Left ventricle myocardium inferior (tissue), 1 donor: ENCODE measurements at regions not wholly inside any gene's neighbourhood (a gene's known extent, or its start where the extent isn't known, plus 50 kb on each side); places are given as distances from the start of the nearest gene placed in this dataset.

Source experiments
- DNase-seq: peaks from one replicate; pipeline ENCODE4 v3.0.0-alpha.2; 2020
- H3K27ac ChIP-seq: fragments of 200-600 bp; replicated peaks from 2 replicates; pipeline ENCODE4 v1.8.0; 2021
- H3K27me3 ChIP-seq: fragments of 200-600 bp; 2 replicates; pipeline ENCODE4 v1.8.0; 2021; ENCODE audit warnings: low read depth
- H3K36me3 ChIP-seq: fragments of 200-600 bp; 2 replicates; pipeline ENCODE4 v1.8.0; 2021
- H3K4me1 ChIP-seq: fragments of 200-600 bp; 2 replicates; pipeline ENCODE4 v1.8.0; 2021
- H3K4me3 ChIP-seq: fragments of 200-600 bp; 2 replicates; pipeline ENCODE4 v1.8.0; 2021; ENCODE audit warnings: mild to moderate bottlenecking, moderate library complexity
- H3K9me3 ChIP-seq: fragments of 200-600 bp; replicated peaks from 2 replicates; pipeline ENCODE4 v1.8.0; 2021
- intact Hi-C: fragments of 100-400 bp; cut with micrococcal nuclease; formaldehyde crosslinking; loops from one replicate; pipeline ENCODE4 v1.11.0; 2022
- TF ChIP-seq, protein P1 (sequence below): fragments of 200-600 bp; IDR thresholded peaks from 2 replicates; pipeline ENCODE4 v1.8.0; 2021; ENCODE audit warnings: antibody characterized with exemption, mild to moderate bottlenecking, borderline replicate concordance
- donor health status: DM: no; HTN: yes; CAD: no; lungs with severe emphysema.

DNA sequence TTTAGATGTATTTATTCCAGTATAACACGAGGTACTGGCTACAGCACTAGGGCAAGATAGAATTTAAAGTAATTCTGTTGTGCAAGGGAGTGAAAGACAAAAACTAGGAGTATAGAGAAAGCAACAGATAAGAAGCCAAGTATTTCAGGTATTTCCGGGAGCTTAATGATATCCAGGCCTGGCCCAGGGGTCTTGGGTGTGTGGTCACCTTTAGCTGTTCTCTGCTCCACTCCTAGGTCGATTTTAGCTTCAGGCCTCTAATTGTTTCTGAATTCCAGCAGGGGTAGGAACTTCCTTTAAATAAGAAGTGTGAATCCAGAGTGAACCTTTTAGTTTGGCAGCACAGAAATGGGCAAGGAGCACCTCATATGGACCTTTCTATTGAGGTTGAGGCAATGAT is 342.3 kb upstream of the MYT1L start:
- Histone ChIP-seq H3K27ac (no peak overlapping the region), H3K36me3 (no peaks in the 10 kb centered on the region), H3K4me3 (no peak overlapping the region), H3K27me3 (peaks cover 12% of the 10 kb centered on the region), H3K9me3 (no peaks in the 10 kb centered on the region), H3K4me1 (no peaks in the 10 kb centered on the region)
- no peak for DNase-seq
- TF ChIP-seq, protein P1, sequence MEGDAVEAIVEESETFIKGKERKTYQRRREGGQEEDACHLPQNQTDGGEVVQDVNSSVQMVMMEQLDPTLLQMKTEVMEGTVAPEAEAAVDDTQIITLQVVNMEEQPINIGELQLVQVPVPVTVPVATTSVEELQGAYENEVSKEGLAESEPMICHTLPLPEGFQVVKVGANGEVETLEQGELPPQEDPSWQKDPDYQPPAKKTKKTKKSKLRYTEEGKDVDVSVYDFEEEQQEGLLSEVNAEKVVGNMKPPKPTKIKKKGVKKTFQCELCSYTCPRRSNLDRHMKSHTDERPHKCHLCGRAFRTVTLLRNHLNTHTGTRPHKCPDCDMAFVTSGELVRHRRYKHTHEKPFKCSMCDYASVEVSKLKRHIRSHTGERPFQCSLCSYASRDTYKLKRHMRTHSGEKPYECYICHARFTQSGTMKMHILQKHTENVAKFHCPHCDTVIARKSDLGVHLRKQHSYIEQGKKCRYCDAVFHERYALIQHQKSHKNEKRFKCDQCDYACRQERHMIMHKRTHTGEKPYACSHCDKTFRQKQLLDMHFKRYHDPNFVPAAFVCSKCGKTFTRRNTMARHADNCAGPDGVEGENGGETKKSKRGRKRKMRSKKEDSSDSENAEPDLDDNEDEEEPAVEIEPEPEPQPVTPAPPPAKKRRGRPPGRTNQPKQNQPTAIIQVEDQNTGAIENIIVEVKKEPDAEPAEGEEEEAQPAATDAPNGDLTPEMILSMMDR, result no peak
- intact Hi-C loops, result no loop called here

DNA sequence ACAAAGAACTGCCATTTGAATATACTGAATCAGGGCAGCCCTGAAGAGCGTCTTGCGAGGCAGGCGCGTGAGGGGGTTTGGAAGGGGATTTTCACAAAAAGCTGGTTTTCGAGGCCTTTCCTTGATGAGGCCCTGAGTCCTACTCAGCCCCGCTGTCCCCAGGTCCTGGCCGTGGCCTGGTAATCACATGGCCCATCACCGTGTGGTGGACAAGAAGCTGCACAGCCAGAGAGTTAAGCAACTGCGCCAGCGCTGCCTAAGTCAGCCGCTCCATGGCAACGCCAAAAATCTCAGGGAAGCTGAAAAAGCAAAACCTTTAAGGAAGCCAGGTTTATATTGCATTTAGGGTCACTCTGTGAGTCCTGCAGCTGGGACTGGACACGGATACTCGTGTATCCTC is 341.2 kb upstream of the MYT1L start:
- no peak overlapping the region for H3K27ac ChIP-seq
- no peaks in the 10 kb centered on the region for H3K4me1 ChIP-seq
- TF ChIP-seq, protein P1, result no peak
- no peaks in the 10 kb centered on the region for H3K36me3 ChIP-seq
- DNase-seq, result no peak
- peaks cover 12% of the 10 kb centered on the region for H3K27me3 ChIP-seq
- H3K9me3 ChIP-seq, result no peaks in the 10 kb centered on the region
- H3K4me3 ChIP-seq, result no peak overlapping the region
- intact Hi-C loops, result no loop called here

DNA sequence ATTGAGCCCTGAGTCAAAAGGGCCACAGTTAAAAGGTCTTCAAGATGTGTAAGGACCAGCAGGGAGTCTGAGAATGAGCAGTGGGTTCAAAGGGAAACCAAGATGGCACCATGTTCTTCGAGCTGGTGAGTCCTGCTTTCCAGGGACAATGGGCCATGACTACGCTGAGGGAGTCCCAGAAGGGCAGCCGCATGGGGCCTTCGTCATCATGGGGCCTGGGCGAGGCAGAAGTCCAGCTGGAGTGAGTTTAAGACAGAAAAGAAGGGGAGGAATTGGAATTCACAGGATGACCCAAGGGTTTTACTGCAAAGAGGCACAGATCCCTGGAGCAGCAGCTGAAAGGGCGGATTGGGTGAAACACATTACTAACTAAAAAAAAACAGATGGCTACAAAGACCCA is 340.8 kb upstream of the MYT1L start:
- H3K4me1 ChIP-seq, result no peaks in the 10 kb centered on the region
- H3K4me3 ChIP-seq, result no peak overlapping the region
- TF ChIP-seq, protein P1, result no peak
- H3K27ac ChIP-seq, result no peak overlapping the region
- no peak for DNase-seq
- peaks cover 12% of the 10 kb centered on the region for H3K27me3 ChIP-seq
- intact Hi-C loops, result no loop called here
- no peaks in the 10 kb centered on the region for H3K9me3 ChIP-seq
- H3K36me3 ChIP-seq, result no peaks in the 10 kb centered on the region

DNA sequence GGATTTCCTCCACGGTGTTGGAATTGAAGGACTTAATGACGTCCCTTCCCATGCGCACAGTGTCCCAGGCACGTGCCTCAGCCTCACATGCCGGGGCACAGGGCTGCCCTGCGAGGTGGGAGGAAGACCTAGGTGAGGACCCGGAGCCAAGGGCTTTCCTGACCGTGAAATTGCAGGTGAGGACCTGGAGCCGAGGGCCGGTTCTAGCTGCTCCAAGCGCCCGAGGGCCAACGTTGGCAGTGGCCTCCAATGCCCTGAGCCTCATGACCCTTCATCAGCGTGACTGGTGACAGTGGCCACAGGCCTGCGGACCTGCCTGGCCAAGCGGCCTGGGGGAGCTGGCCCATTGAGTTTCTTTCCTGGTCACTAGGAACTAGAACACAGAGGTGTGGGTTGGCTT is 338.2 kb upstream of the MYT1L start:
- peaks cover 12% of the 10 kb centered on the region for H3K27me3 ChIP-seq
- no peaks in the 10 kb centered on the region for H3K9me3 ChIP-seq
- intact Hi-C loops, result no loop called here
- no peak for DNase-seq
- H3K36me3 ChIP-seq, result no peaks in the 10 kb centered on the region
- no peak overlapping the region for H3K4me3 ChIP-seq
- H3K27ac ChIP-seq, result no peak overlapping the region
- no peaks in the 10 kb centered on the region for H3K4me1 ChIP-seq
- TF ChIP-seq, protein P1, result no peak

DNA sequence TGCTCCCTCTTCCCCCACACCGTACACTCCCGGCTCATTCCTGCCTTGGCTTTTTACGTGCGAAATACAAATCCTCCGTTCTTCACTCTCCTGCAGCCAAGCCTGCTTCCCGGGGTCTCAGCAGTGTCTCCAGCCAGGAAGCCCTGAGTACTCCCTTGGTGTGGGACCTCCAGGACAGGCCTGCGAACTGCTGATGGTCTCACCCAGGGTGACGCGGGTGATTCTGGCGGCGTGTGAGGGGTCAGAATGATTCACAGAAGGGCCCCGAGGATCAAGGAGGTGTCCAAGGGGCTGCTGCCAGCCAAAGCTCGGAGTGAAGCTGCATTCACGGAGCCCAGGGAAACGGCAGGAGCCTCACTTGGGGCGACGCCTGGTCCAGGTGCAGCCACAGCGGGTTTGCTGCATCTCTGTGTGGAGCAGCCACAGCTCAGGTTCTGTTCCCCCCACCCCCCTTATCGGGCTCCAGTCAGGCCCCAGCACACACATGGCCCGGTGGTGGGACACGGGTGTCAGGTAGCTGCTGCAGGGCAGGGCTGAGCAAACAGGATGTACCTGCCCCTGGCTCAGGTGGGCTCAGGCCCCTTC is 337.7 kb upstream of the MYT1L start:
- no peak for DNase-seq
- TF ChIP-seq, protein P1, result no peak
- no peaks in the 10 kb centered on the region for H3K4me1 ChIP-seq
- intact Hi-C loops, result no loop called here
- H3K27me3 ChIP-seq, result peaks cover 12% of the 10 kb centered on the region
- H3K4me3 ChIP-seq, result no peak overlapping the region
- H3K9me3 ChIP-seq, result no peaks in the 10 kb centered on the region
- no peaks in the 10 kb centered on the region for H3K36me3 ChIP-seq
- H3K27ac ChIP-seq, result no peak overlapping the region

DNA sequence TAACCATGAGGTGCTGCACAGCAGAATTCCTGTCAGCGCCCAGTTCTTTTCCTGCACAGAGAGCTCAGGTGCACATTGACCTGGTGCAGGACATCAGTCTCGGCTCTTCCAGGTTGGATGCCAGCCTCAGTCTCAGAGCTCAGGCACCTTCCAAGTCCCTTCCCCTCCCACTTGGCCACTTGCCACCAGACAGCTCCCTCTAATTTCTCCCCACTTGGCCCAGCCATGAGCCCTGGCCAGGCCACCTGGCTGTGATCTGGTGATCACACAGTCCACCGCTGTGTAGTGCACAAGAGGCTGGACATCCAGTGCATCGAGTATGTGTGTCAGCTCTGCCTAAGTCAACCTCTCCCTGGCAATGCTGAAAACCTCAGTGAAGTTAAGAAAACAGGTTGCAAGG is 336.6 kb upstream of the MYT1L start:
- intact Hi-C loops, result no loop called here

More for the DNA sequence above, 336.6 kb upstream of the MYT1L start:
- Histone ChIP-seq H3K4me3 (no peak overlapping the region), H3K4me1 (no peaks in the 10 kb centered on the region), H3K27me3 (peaks cover 12% of the 10 kb centered on the region), H3K27ac (no peak overlapping the region), H3K9me3 (no peaks in the 10 kb centered on the region), H3K36me3 (no peaks in the 10 kb centered on the region)
- TF ChIP-seq, protein P1, result no peak
- no peak for DNase-seq
